Natural killer cell (primary cell): ENCODE measurements at regions not wholly inside any gene's neighbourhood (a gene's known extent, or its start where the extent isn't known, plus 50 kb on each side); places are given as distances from the start of the nearest gene placed in this dataset.
"Not testable (repeated sequence)": the region's sequence is repeated elsewhere in the genome, so short reads cannot be mapped to it uniquely, and the experiment has no call there.

Source experiments
- ATAC-seq, 3 donors: fragments of 150-1000 bp in 2 of 3; fragments of 200-7000 bp in 1 of 3; cut with Tn5 transposase; 1 replicate in 1 of 3; 2 replicates in 2 of 3; pipeline ENCODE4 v1.10.0; 2021; ENCODE audit warnings: mild to moderate bottlenecking in 2 of 3, moderate library complexity in 2 of 3
- DNase-seq, 2 donors: peaks; one replicate each; pipeline versions ENCODE4 v3.0.0 to v3.0.0-alpha.2; 2013 to 2021; ENCODE audit warnings: mixed read lengths in 1 of 2
- H3K27ac ChIP-seq: one replicate; pipeline ENCODE4 v1.5.1; 2013; ENCODE audit warnings: mild to moderate bottlenecking, low read length
- H3K27me3 ChIP-seq: one replicate; pipeline ENCODE4 v1.6.1; 2013; ENCODE audit warnings: low read length; ENCODE audit not compliant: control insufficient read depth, insufficient read depth
- H3K36me3 ChIP-seq: one replicate; pipeline ENCODE4 v1.6.1; 2013; ENCODE audit warnings: low read length; ENCODE audit not compliant: control insufficient read depth, insufficient read depth
- H3K4me1 ChIP-seq: one replicate; pipeline ENCODE4 v1.6.1; 2013; ENCODE audit warnings: low read length; ENCODE audit not compliant: control insufficient read depth, insufficient read depth
- H3K4me3 ChIP-seq: one replicate; pipeline ENCODE4 v1.5.1; 2013; ENCODE audit warnings: low read length
- H3K9me3 ChIP-seq: one replicate; pipeline ENCODE4 v1.6.1; 2013; ENCODE audit warnings: low read length; ENCODE audit not compliant: control insufficient read depth, insufficient read depth
- H3K27ac Mint-ChIP-seq, 2 donors: one replicate each; pipeline ENCODE4 v1.8.0; 2022; ENCODE audit warnings: mild to moderate bottlenecking in 2 of 2, mixed read lengths in 2 of 2, moderate library complexity in 1 of 2
- H3K27me3 Mint-ChIP-seq, 2 donors: one replicate each; pipeline ENCODE4 v1.8.0; 2022; ENCODE audit warnings: low read depth in 2 of 2, mixed read lengths in 2 of 2
- H3K36me3 Mint-ChIP-seq: one replicate; pipeline ENCODE4 v1.8.0; 2022; ENCODE audit warnings: mixed read lengths
- H3K4me1 Mint-ChIP-seq, 2 donors: one replicate each; pipeline ENCODE4 v1.8.0; 2022; ENCODE audit warnings: mixed read lengths in 2 of 2
- H3K4me3 Mint-ChIP-seq: one replicate; pipeline ENCODE4 v1.8.0; 2022; ENCODE audit warnings: mild to moderate bottlenecking, moderate library complexity, mixed read lengths
- H3K9me3 Mint-ChIP-seq, 2 donors: one replicate each; pipeline ENCODE4 v1.8.0; 2022; ENCODE audit warnings: mixed read lengths in 2 of 2
- WGBS: methylation state at CpG from one replicate; pipeline ENCODE4 v1.1.7; 2013; ENCODE audit warnings: missing lambda C conversion rate; ENCODE audit not compliant: insufficient coverage; 5-methylcytosine and 5-hydroxymethylcytosine counted together
- intact Hi-C: fragments of 100-400 bp; cut with micrococcal nuclease; formaldehyde crosslinking; loops from one replicate; pipeline ENCODE4 v1.14.2; 2022
- TF ChIP-seq, protein P1 (sequence below): fragments of 200-600 bp; IDR thresholded peaks from one replicate; pipeline ENCODE4 v1.8.0; 2022; ENCODE audit warnings: antibody characterized with exemption

DNA sequence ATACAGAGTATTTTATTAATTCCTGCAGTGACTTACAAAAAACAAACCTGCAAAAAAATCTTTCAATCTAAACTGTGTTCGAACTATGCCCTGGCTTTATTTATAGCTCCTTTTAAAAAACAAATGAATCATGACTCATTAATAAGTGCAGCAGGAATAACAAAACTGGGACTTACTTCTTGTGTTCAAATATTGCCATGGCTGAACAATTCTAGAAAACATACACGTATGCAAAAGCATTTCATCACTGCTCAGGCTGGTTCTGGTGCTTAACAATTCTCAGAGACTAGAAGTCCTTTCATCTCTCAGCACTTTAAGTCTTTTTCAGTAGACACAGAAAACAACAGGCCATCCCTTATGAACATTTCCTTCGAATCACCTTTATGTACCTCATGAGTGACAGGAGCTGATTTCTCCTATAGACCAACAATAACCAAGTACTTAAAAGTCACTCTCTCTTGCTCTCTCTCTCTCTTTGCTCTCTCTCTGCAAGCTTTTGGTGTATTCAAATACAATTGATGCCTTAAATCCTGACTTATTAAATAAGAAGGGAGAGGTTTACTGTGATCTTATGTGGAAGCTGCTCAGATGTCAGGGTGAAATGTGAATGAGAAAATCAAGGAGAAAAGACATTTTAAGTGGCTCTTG lies 268.8 kb downstream of the TTC8 start:
- Mint-ChIP-seq H3K27me3 (peaks cover 18 to 42% of the 10 kb centered on the region in 2 donors), H3K9me3 (no peaks in the 10 kb centered on the region), H3K27ac (no peak overlapping the region), H3K4me3 (no peak overlapping the region), H3K36me3 (no peaks in the 10 kb centered on the region), H3K4me1 (peaks cover 0 to 5% of the 10 kb centered on the region in 2 donors)
- WGBS = 68% methylated on average over 3 of the region's 3 CpGs
- Histone ChIP-seq H3K4me1 (no peaks in the 10 kb centered on the region), H3K9me3 (no peaks in the 10 kb centered on the region), H3K27me3 (no peaks in the 10 kb centered on the region), H3K36me3 (no peaks in the 10 kb centered on the region), H3K4me3 (no peak overlapping the region), H3K27ac (no peak overlapping the region)
- no peak for ATAC-seq
- TF ChIP-seq, protein P1, sequence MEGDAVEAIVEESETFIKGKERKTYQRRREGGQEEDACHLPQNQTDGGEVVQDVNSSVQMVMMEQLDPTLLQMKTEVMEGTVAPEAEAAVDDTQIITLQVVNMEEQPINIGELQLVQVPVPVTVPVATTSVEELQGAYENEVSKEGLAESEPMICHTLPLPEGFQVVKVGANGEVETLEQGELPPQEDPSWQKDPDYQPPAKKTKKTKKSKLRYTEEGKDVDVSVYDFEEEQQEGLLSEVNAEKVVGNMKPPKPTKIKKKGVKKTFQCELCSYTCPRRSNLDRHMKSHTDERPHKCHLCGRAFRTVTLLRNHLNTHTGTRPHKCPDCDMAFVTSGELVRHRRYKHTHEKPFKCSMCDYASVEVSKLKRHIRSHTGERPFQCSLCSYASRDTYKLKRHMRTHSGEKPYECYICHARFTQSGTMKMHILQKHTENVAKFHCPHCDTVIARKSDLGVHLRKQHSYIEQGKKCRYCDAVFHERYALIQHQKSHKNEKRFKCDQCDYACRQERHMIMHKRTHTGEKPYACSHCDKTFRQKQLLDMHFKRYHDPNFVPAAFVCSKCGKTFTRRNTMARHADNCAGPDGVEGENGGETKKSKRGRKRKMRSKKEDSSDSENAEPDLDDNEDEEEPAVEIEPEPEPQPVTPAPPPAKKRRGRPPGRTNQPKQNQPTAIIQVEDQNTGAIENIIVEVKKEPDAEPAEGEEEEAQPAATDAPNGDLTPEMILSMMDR = no peak
- intact Hi-C loops = no loop called here
- DNase-seq = no peak

DNA sequence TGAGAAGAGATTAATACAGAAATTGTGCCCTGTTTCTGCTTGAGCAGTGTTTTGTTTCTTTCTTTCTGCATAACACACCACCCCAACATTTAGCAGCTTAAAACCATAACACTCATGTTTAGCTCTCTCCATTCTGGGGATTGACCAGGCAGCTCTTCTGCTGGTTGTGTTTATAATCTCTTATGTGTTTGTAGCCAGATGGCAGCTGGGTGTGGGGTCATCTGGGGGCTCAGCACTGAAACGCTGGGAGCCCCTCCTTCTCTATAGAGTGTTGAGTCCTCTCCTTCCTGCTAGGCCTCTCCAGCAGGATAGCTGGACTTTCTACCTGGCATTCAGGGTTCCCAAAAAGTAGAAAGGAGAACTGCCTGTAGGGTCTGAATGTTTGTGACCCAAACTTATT lies 270.6 kb downstream of the TTC8 start:
- no peaks in the 10 kb centered on the region for H3K36me3 Mint-ChIP-seq
- no peaks in the 10 kb centered on the region for H3K36me3 ChIP-seq
- no peak overlapping the region for H3K4me3 ChIP-seq
- no peaks in the 10 kb centered on the region for H3K9me3 ChIP-seq
- no peak overlapping the region for H3K27ac Mint-ChIP-seq
- H3K27me3 Mint-ChIP-seq = peaks cover 22 to 52% of the 10 kb centered on the region in 2 donors
- no peaks in the 10 kb centered on the region for H3K9me3 Mint-ChIP-seq
- ATAC-seq = no peak
- TF ChIP-seq, protein P1 = no peak
- no peaks in the 10 kb centered on the region for H3K4me1 ChIP-seq
- no peak overlapping the region for H3K27ac ChIP-seq
- H3K4me1 Mint-ChIP-seq = peaks cover 0 to 5% of the 10 kb centered on the region in 2 donors
- H3K27me3 ChIP-seq = no peaks in the 10 kb centered on the region
- WGBS = 95% methylated on average over 1 of the region's 1 CpG
- no peak overlapping the region for H3K4me3 Mint-ChIP-seq
- intact Hi-C loops = no loop called here
- DNase-seq = no peak

DNA sequence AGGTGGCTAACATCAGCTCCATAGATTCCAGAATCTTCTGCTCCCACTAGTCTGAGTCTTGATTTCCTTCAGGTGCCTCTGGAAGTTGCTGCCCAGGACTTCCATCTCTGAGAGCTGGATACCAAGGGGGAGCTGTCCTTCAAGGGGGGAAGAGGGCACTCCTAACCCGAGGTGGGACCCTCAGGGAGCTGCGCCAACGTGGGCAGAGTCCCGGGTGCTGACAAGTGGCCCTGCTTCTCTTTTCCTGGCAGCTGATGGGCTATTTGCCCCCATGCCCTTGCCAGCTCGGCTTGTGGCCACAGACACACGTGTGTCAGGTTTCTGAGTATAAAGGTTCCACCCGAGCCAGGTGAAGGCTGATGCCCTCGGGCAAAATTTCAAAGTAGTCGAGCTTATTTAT lies 272.5 kb downstream of the TTC8 start:
- Histone ChIP-seq H3K27me3 (no peaks in the 10 kb centered on the region), H3K9me3 (no peaks in the 10 kb centered on the region), H3K4me1 (no peaks in the 10 kb centered on the region), H3K27ac (no peak overlapping the region), H3K4me3 (no peak overlapping the region), H3K36me3 (no peaks in the 10 kb centered on the region)
- Mint-ChIP-seq H3K4me3 (no peak overlapping the region), H3K9me3 (no peaks in the 10 kb centered on the region), H3K4me1 (peaks cover 0 to 5% of the 10 kb centered on the region in 2 donors), H3K27me3 (peaks cover 27 to 63% of the 10 kb centered on the region in 2 donors), H3K27ac (no peak overlapping the region), H3K36me3 (no peaks in the 10 kb centered on the region)
- DNase-seq (no peak), ATAC-seq (no peak)
- TF ChIP-seq, protein P1 = no peak
- intact Hi-C loops = no loop called here
- 83% methylated on average over 9 of the region's 9 CpGs for WGBS

DNA sequence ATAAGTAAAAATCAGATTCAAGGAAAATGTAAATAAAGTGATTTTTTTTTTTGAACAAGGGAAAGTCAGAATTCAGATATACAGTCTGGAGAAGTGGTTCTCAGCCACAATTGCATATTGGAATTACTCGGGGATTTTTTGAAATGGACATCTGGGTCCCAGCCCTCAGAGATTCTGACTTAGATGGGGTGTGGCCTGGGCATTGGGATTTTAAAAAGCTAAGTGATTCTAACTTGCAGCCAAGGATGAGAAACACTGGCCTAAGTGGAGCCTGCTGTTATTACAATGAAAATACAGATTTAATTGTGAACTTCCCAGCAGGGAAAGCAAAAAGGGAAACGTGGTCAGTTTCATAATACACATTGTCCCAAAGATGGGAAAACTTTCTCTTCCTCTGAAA lies 273.8 kb downstream of the TTC8 start:
- WGBS = 95% methylated on average over 2 of the region's 2 CpGs

DNA sequence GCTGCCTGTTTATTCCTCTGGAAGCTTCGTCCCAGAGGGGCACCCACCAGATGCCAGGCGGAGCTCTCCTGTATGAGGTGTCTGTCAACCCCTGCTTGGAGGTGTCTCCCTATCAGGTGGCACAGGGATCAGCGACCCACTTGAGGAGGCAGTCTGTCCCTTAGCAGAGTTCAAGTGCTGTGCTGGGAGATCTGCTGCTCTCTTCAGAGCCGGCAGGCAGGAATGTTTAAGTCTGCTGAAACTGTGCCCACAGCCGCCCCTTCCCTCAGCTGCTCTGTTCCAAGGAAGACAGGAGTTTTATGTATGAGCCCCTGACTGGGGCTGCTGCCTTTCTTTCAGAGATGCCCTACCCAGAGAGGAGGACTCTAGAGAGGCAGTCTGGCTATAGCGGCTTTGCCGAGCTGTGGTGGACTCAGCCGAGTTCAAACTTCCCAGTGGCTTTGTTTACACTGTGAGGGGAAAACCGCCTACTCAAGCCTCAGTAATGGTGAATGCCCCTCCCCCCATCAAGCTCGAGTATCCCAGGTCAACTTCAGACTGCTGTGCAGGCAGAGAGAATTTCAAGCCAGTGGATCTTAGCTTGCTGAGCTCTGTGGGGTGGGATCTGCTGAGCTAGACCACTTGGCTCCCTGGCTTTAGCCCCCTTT lies 279.8 kb downstream of the TTC8 start:
- ATAC-seq, H3K9me3 Mint-ChIP-seq, H3K36me3 ChIP-seq, H3K27me3 ChIP-seq, H3K9me3 ChIP-seq, DNase-seq, H3K4me1 ChIP-seq, H3K4me3 ChIP-seq, H3K36me3 Mint-ChIP-seq, H3K4me3 Mint-ChIP-seq, H3K27ac Mint-ChIP-seq, H3K27ac ChIP-seq, H3K4me1 Mint-ChIP-seq, intact Hi-C loops: not testable (repeated sequence)
- 90% methylated on average over 10 of the region's 10 CpGs for WGBS
- H3K27me3 Mint-ChIP-seq = peaks cover 29 to 71% of the 10 kb centered on the region in 2 donors

More for the DNA sequence above, 273.8 kb downstream of the TTC8 start:
- H3K4me3 Mint-ChIP-seq = no peak overlapping the region
- intact Hi-C loops = no loop called here
- H3K27ac Mint-ChIP-seq = no peak overlapping the region
- no peaks in the 10 kb centered on the region for H3K36me3 Mint-ChIP-seq
- Histone ChIP-seq H3K9me3 (no peaks in the 10 kb centered on the region), H3K27me3 (no peaks in the 10 kb centered on the region), H3K4me1 (no peaks in the 10 kb centered on the region), H3K27ac (no peak overlapping the region), H3K4me3 (no peak overlapping the region), H3K36me3 (no peaks in the 10 kb centered on the region)
- H3K9me3 Mint-ChIP-seq = no peaks in the 10 kb centered on the region
- no peak for ATAC-seq
- peaks cover 33 to 59% of the 10 kb centered on the region in 2 donors for H3K27me3 Mint-ChIP-seq
- peaks cover 0 to 5% of the 10 kb centered on the region in 2 donors for H3K4me1 Mint-ChIP-seq
- no peak for DNase-seq
- TF ChIP-seq, protein P1 = no peak
